Glomerular visceral epithelial cell (primary cell): ENCODE measurements at regions not wholly inside any gene's neighbourhood (a gene's known extent, or its start where the extent isn't known, plus 50 kb on each side); places are given as distances from the start of the nearest gene placed in this dataset.
"Not testable (repeated sequence)": the region's sequence is repeated elsewhere in the genome, so short reads cannot be mapped to it uniquely, and the experiment has no call there.

Source experiments
- DNase-seq: peaks from one replicate; pipeline ENCODE4 v3.0.0-alpha.2; 2016; ENCODE audit errors: extremely low spot score

GRCh38 chr21:15669247-15669646 is 60.5 kb upstream of the USP25 start:
- no peak for DNase-seq

- no peak for DNase-seq
Observed at GRCh38 chr21:15671188-15671587, 58.6 kb upstream of the USP25 start.

- DNase-seq: not testable (repeated sequence)
Observed at GRCh38 chr21:15672578-15672977, 57.2 kb upstream of the USP25 start.

GRCh38 chr21:15676935-15677334 is 52.8 kb upstream of the USP25 start:
- DNase-seq: no peak

GRCh38 chr21:15679630-15680029 is 50.2 kb upstream of the USP25 start:
- DNase-seq: no peak
